Uterus (tissue), 3 donors: ENCODE measurements at regions not wholly inside any gene's neighbourhood (a gene's known extent, or its start where the extent isn't known, plus 50 kb on each side); places are given as distances from the start of the nearest gene placed in this dataset.

Source experiments
- DNase-seq, 2 donors: peaks; one replicate each; pipeline ENCODE4 v3.0.0-alpha.2; 2019 to 2020
- H3K27ac ChIP-seq, 2 donors: fragments of 200-600 bp; sonication (generic); 1 replicate in 1 of 2; 2 replicates in 1 of 2; pipeline ENCODE4 v1.5.1; 2016 to 2018
- H3K27me3 ChIP-seq, 2 donors: fragments of 200-600 bp; sonication (generic); one replicate each; pipeline ENCODE4 v1.5.1; 2018 to 2019; ENCODE audit warnings: control low read depth in 1 of 2
- H3K36me3 ChIP-seq, 2 donors: fragments of 200-600 bp; sonication (generic); one replicate each; pipeline ENCODE4 v1.5.1; 2019; ENCODE audit warnings: control low read depth in 1 of 2
- H3K4me1 ChIP-seq, 2 donors: fragments of 200-600 bp; sonication (generic); one replicate each; pipeline ENCODE4 v1.5.1; 2018 to 2019; ENCODE audit warnings: control low read depth in 1 of 2
- H3K4me3 ChIP-seq, 2 donors: fragments of 200-600 bp; sonication (generic); 1 replicate in 1 of 2; 2 replicates in 1 of 2; pipeline ENCODE4 v1.5.1; 2018 to 2019; ENCODE audit warnings: mild to moderate bottlenecking in 1 of 2
- H3K9me3 ChIP-seq, 2 donors: fragments of 200-600 bp; sonication (generic); one replicate each; pipeline ENCODE4 v1.5.1; 2019; ENCODE audit warnings: control low read depth in 1 of 2
- POLR2A ChIP-seq, 2 donors: fragments of 450-650 bp; IDR thresholded peaks; one replicate each; pipeline ENCODE4 v1.6.1; 2016; ENCODE audit warnings: antibody characterized with exemption in 2 of 2, mild to moderate bottlenecking in 1 of 2, moderate library complexity in 1 of 2
- intact Hi-C: fragments of 100-400 bp; cut with DNase I; formaldehyde crosslinking; loops from one replicate; pipeline ENCODE4 v1.15.1; 2023; ENCODE audit warnings: low total_unique reads
- TF ChIP-seq, protein P1 (sequence below), 4 experiments: fragments of 200-600 bp in 2 of 4; fragments of 450-650 bp in 2 of 4; sonication (generic) in 2 of 4; IDR thresholded peaks; one replicate each; pipeline ENCODE4 v1.5.1; 2016 to 2019; ENCODE audit warnings: antibody characterized with exemption in 4 of 4, mild to moderate bottlenecking in 2 of 4, moderate library complexity in 1 of 4
- donor health status: DM: yes; HTN: yes; CAD: no.

DNA sequence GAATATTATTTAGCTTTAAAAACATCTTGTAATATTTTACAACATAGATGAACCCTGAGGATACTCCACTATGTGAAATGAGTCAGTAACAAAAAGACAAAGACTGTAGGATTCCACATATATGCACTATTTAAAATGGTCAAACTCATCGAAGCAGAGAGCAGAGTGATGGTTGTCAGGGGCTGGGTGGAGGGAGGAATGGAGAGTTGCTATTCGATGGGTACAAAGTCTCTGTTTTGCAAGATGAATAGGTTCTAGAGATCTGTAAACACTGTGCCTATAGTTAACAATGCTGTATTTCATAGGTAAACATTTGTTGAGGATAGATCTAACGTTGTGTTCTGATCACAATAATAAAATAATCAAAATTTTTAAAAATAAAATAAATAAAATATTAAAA, 1675.9 kb upstream of the CELF4 start:
- Histone ChIP-seq H3K4me1 (no peaks in the 10 kb centered on the region), H3K4me3 (no peak overlapping the region), H3K36me3 (no peaks in the 10 kb centered on the region), H3K9me3 (no peaks in the 10 kb centered on the region), H3K27me3 (no peaks in the 10 kb centered on the region), H3K27ac (no peak overlapping the region)
- intact Hi-C loops = no loop called here
- no peak for TF ChIP-seq POLR2A (IDR thresholded peaks at IDR 0.05)
- TF ChIP-seq, protein P1, sequence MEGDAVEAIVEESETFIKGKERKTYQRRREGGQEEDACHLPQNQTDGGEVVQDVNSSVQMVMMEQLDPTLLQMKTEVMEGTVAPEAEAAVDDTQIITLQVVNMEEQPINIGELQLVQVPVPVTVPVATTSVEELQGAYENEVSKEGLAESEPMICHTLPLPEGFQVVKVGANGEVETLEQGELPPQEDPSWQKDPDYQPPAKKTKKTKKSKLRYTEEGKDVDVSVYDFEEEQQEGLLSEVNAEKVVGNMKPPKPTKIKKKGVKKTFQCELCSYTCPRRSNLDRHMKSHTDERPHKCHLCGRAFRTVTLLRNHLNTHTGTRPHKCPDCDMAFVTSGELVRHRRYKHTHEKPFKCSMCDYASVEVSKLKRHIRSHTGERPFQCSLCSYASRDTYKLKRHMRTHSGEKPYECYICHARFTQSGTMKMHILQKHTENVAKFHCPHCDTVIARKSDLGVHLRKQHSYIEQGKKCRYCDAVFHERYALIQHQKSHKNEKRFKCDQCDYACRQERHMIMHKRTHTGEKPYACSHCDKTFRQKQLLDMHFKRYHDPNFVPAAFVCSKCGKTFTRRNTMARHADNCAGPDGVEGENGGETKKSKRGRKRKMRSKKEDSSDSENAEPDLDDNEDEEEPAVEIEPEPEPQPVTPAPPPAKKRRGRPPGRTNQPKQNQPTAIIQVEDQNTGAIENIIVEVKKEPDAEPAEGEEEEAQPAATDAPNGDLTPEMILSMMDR (IDR thresholded peaks at IDR 0.05) = no peak
- DNase-seq = no peak

- TF ChIP-seq, protein P1 (IDR thresholded peaks at IDR 0.05) = no peak
- TF ChIP-seq POLR2A (IDR thresholded peaks at IDR 0.05) = no peak
Measured at GRCh38 chr18:39238981-39239660, 1673.5 kb upstream of the CELF4 start.

DNA sequence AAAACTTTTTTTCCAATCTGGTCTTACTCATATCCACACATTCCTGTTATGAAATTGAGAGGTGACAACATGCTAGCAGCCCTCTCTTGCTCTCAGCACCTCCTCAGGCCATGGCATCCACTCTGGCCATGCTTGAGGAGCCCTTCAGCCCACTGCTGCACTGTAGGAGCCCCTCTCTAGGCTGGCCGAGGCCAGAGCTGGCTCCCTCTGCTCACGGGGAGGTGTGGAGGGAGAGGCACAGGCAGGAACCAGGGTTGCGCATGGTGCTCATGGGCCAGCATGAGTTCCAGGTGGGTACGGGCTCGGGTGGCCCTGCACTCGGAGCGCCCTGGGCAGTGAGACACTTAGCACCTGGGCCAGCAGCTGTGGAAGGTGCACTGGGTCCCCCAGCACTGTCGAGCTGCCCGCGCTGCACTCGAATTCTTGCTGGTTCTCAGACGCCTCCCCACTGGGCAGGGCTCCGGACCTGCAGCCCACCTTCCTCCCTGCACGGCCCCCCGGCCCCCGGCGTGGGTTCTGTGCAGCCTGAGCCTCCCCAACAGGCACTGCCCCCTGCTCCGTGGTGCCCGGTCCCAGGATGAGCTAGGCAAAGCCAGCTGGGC, 1669.6 kb upstream of the CELF4 start:
- TF ChIP-seq, protein P1 (IDR thresholded peaks at IDR 0.05) = no peak
- no peak for TF ChIP-seq POLR2A (IDR thresholded peaks at IDR 0.05)
- DNase-seq = no peak

More at GRCh38 chr18:39238981-39239660, 1673.5 kb upstream of the CELF4 start:
- no peaks in the 10 kb centered on the region for H3K9me3 ChIP-seq
- intact Hi-C loops = no loop called here
- H3K36me3 ChIP-seq = no peaks in the 10 kb centered on the region
- H3K27ac ChIP-seq = no peak overlapping the region
- no peaks in the 10 kb centered on the region for H3K27me3 ChIP-seq
- no peak for DNase-seq
- no peaks in the 10 kb centered on the region for H3K4me1 ChIP-seq
- H3K4me3 ChIP-seq = no peak overlapping the region

GRCh38 chr18:39232937-39233336, 1667.3 kb upstream of the CELF4 start:
- Histone ChIP-seq H3K27ac (no peak overlapping the region), H3K9me3 (no peaks in the 10 kb centered on the region), H3K36me3 (no peaks in the 10 kb centered on the region), H3K4me1 (no peaks in the 10 kb centered on the region), H3K27me3 (no peaks in the 10 kb centered on the region), H3K4me3 (no peak overlapping the region)
- intact Hi-C loops = no loop called here
- DNase-seq = no peak
- no peak for TF ChIP-seq POLR2A (IDR thresholded peaks at IDR 0.05)

More for the DNA sequence above, 1669.6 kb upstream of the CELF4 start:
- H3K27ac ChIP-seq = no peak overlapping the region
- no peaks in the 10 kb centered on the region for H3K9me3 ChIP-seq
- no peaks in the 10 kb centered on the region for H3K36me3 ChIP-seq
- no peak overlapping the region for H3K4me3 ChIP-seq
- H3K27me3 ChIP-seq = no peaks in the 10 kb centered on the region
- H3K4me1 ChIP-seq = no peaks in the 10 kb centered on the region
- intact Hi-C loops = no loop called here

DNA sequence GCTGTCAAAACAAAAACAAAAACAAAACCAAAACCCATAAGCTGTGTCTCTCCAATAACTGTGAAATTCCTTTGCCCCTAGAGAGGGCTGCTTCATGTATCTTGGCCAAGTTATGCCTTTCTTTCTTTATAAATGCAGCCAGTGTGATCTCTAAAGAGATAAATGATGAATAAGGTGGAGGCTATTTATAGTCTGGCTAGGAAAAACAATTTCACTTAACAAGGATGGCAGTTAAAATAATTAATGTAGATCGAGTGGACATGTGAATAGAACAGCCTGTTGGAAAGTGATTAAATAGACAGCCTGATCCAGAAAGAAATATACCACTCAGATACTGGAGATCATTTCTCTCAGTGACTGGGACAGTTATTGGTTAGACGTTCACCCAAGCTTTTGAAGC, 1666.9 kb upstream of the CELF4 start:
- Histone ChIP-seq H3K4me3 (no peak overlapping the region), H3K27ac (no peak overlapping the region), H3K27me3 (no peaks in the 10 kb centered on the region), H3K4me1 (no peaks in the 10 kb centered on the region), H3K9me3 (no peaks in the 10 kb centered on the region), H3K36me3 (no peaks in the 10 kb centered on the region)
- intact Hi-C loops = no loop called here
- no peak for DNase-seq
- TF ChIP-seq POLR2A (IDR thresholded peaks at IDR 0.05) = no peak
- TF ChIP-seq, protein P1 (IDR thresholded peaks at IDR 0.05) = no peak
